ENCODE measurements at regions not wholly inside any gene's neighbourhood (a gene's known extent, or its start where the extent isn't known, plus 50 kb on each side); places are given as distances from the start of the nearest gene placed in this dataset.

- TF ChIP-seq EZH2 (IDR thresholded peaks at IDR 0.05; ENCODE audit: insufficient read depth, poor library complexity, severe bottlenecking) (no peak), EZH2phosphoT487 (IDR thresholded peaks at IDR 0.05; ENCODE audit: insufficient read depth, low read depth) (no peak)
Observed at GRCh38 chr16:87218281-87219055, 98.7 kb downstream of the C16orf95 start.

Measured in GM23248 (cell line).